Tibial nerve (tissue), 4 donors: ENCODE measurements at regions not wholly inside any gene's neighbourhood (a gene's known extent, or its start where the extent isn't known, plus 50 kb on each side); places are given as distances from the start of the nearest gene placed in this dataset.

Source experiments
- DNase-seq, 2 donors: peaks; one replicate each; pipeline ENCODE4 v3.0.0-alpha.2; 2019; ENCODE audit warnings: low spot score in 2 of 2
- H3K27ac ChIP-seq, 4 donors: fragments of 200-600 bp; sonication (generic) in 3 of 4; one replicate each; pipeline ENCODE4 v1.5.1; 2017 to 2019; ENCODE audit warnings: mild to moderate bottlenecking in 1 of 4
- H3K27me3 ChIP-seq, 2 donors: fragments of 200-600 bp; sonication (generic) in 1 of 2; one replicate each; pipeline versions ENCODE4 v1.5.1 to v1.6.0; 2017 to 2019
- H3K36me3 ChIP-seq, 3 donors: fragments of 200-600 bp; sonication (generic); one replicate each; pipeline ENCODE4 v1.5.1; 2018 to 2019
- H3K4me1 ChIP-seq, 4 donors: fragments of 200-600 bp; sonication (generic) in 3 of 4; one replicate each; pipeline ENCODE4 v1.5.1; 2017 to 2019
- H3K4me3 ChIP-seq, 4 donors: fragments of 200-600 bp; sonication (generic) in 3 of 4; one replicate each; pipeline ENCODE4 v1.5.1; 2017 to 2019; ENCODE audit warnings: mild to moderate bottlenecking in 1 of 4, moderate library complexity in 1 of 4
- H3K9me3 ChIP-seq, 4 donors: fragments of 200-600 bp; sonication (generic) in 3 of 4; one replicate each; pipeline ENCODE4 v1.5.1; 2017 to 2019
- EP300 ChIP-seq, 2 donors: sonication (generic); formaldehyde crosslinking; IDR thresholded peaks; one replicate each; pipeline ENCODE4 v1.6.1; 2017; ENCODE audit warnings: antibody characterized with exemption in 2 of 2, mild to moderate bottlenecking in 1 of 2
- POLR2A ChIP-seq, 2 donors: fragments of 450-650 bp; IDR thresholded peaks; one replicate each; pipeline ENCODE4 v1.6.1; 2017; ENCODE audit warnings: antibody characterized with exemption in 2 of 2, mild to moderate bottlenecking in 2 of 2, moderate library complexity in 2 of 2
- WGBS, 2 donors: methylation state at CpG; one replicate each; pipeline ENCODE4 v1.1.5; 2018; 5-methylcytosine and 5-hydroxymethylcytosine counted together
- TF ChIP-seq, protein P1 (sequence below), 5 experiments: fragments of 200-600 bp in 3 of 5; fragments of 450-650 bp in 2 of 5; sonication (generic) in 3 of 5; IDR thresholded peaks; one replicate each; pipeline ENCODE4 v1.5.1; 2016 to 2019; ENCODE audit warnings: antibody characterized with exemption in 5 of 5, mild to moderate bottlenecking in 3 of 5, moderate library complexity in 2 of 5

- Histone ChIP-seq H3K4me3 (no peak overlapping the region), H3K36me3 (no peaks in the 10 kb centered on the region), H3K4me1 (no peaks in the 10 kb centered on the region), H3K27ac (no peak overlapping the region), H3K27me3 (no peaks in the 10 kb centered on the region), H3K9me3 (no peaks in the 10 kb centered on the region)
- DNase-seq = no peak
- TF ChIP-seq POLR2A (IDR thresholded peaks at IDR 0.05) = no peak
These were observed 666.0 kb downstream of the MECOM start for GRCh38 chr3:168997488-168997887.

DNA sequence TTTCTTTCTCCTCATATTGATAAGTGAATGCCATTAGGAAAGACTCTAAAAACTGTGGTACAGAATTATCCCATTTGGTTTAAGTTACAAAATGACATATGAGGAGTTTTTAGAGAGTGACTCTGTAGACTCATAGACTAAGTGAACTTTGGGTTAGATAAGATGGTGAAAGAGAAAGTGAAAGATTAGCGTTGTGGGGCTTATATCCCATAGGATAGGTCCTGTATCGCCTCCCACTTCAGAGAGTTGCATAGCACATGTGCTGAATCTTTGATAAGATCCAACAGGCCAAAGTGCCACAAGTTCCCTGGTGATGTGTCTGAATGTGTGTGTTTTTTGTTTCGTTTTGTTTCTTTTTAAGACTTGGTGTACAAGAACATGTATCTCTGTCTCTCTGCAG lies 666.9 kb downstream of the MECOM start:
- Histone ChIP-seq H3K27ac (no peak overlapping the region), H3K4me3 (no peak overlapping the region), H3K27me3 (no peaks in the 10 kb centered on the region), H3K4me1 (no peaks in the 10 kb centered on the region), H3K9me3 (no peaks in the 10 kb centered on the region), H3K36me3 (no peaks in the 10 kb centered on the region)
- TF ChIP-seq POLR2A (IDR thresholded peaks at IDR 0.05) (no peak), EP300 (IDR thresholded peaks at IDR 0.05) (no peak)
- TF ChIP-seq, protein P1, sequence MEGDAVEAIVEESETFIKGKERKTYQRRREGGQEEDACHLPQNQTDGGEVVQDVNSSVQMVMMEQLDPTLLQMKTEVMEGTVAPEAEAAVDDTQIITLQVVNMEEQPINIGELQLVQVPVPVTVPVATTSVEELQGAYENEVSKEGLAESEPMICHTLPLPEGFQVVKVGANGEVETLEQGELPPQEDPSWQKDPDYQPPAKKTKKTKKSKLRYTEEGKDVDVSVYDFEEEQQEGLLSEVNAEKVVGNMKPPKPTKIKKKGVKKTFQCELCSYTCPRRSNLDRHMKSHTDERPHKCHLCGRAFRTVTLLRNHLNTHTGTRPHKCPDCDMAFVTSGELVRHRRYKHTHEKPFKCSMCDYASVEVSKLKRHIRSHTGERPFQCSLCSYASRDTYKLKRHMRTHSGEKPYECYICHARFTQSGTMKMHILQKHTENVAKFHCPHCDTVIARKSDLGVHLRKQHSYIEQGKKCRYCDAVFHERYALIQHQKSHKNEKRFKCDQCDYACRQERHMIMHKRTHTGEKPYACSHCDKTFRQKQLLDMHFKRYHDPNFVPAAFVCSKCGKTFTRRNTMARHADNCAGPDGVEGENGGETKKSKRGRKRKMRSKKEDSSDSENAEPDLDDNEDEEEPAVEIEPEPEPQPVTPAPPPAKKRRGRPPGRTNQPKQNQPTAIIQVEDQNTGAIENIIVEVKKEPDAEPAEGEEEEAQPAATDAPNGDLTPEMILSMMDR (IDR thresholded peaks at IDR 0.05) = no peak
- no peak for DNase-seq
- WGBS, 2 donors = 81 to 86% methylated on average over 3 of the region's 3 CpGs

DNA sequence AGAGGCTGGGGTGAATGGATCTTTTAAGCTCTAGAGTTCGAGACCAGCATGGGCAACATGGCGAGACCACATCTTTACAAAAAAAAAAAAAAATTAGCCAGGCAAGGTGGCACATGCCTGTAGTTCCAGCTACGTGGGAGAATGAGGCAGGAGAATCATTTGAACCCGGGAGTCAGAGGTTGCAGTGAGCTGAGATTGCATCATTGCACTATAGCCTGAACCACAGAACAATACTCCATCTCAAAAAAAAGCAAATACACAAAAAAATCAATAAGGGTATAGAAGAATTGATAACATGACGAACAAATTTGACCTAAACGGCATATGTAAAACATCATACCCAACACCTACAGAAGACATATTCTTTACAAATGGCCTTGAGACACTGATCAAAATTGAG lies 668.4 kb downstream of the MECOM start:
- Histone ChIP-seq H3K4me3 (no peak overlapping the region), H3K36me3 (no peaks in the 10 kb centered on the region), H3K4me1 (no peaks in the 10 kb centered on the region), H3K27ac (no peak overlapping the region), H3K9me3 (no peaks in the 10 kb centered on the region), H3K27me3 (no peaks in the 10 kb centered on the region)
- no peak for DNase-seq
- TF ChIP-seq, protein P1 (IDR thresholded peaks at IDR 0.05) = no peak
- no peak for TF ChIP-seq EP300 (IDR thresholded peaks at IDR 0.05)
- TF ChIP-seq POLR2A (IDR thresholded peaks at IDR 0.05) = no peak
- WGBS, 2 donors = 86 to 90% methylated on average over 6 of the region's 6 CpGs

GRCh38 chr3:168991803-168992202 lies 671.7 kb downstream of the MECOM start:
- no peak overlapping the region for H3K4me3 ChIP-seq
- no peak for DNase-seq
- no peaks in the 10 kb centered on the region for H3K4me1 ChIP-seq
- no peaks in the 10 kb centered on the region for H3K27me3 ChIP-seq
- no peaks in the 10 kb centered on the region for H3K36me3 ChIP-seq
- TF ChIP-seq, protein P1 (IDR thresholded peaks at IDR 0.05) = no peak
- TF ChIP-seq POLR2A (IDR thresholded peaks at IDR 0.05) (no peak), EP300 (IDR thresholded peaks at IDR 0.05) (no peak)
- H3K9me3 ChIP-seq = no peaks in the 10 kb centered on the region
- no peak overlapping the region for H3K27ac ChIP-seq

DNA sequence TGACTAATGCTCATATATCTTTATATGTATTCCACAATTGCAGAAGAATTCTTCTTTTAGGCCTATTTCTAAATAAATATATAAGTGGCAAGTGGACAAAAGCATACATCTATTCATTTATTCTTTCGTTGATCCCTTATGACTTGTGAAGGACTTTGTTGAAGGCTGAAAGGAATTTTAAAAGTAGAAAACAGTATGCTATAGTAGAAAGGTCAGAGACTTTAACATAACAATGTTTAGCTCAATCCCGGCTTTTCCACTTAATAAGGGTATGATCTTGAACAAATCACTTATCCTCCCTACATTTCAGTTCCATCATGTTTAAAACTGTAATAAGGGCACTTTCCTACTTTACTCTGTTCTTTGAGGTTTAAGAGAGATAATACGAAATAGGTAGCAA lies 672.9 kb downstream of the MECOM start:
- 63 to 65% methylated on average over 3 of the region's 3 CpGs for WGBS, 2 donors
- H3K4me3 ChIP-seq = no peak overlapping the region
- H3K9me3 ChIP-seq = no peaks in the 10 kb centered on the region
- no peaks in the 10 kb centered on the region for H3K4me1 ChIP-seq
- H3K27me3 ChIP-seq = no peaks in the 10 kb centered on the region
- no peak for TF ChIP-seq EP300 (IDR thresholded peaks at IDR 0.05)
- no peak for TF ChIP-seq POLR2A (IDR thresholded peaks at IDR 0.05)
- TF ChIP-seq, protein P1 (IDR thresholded peaks at IDR 0.05) = no peak
- H3K27ac ChIP-seq = no peak overlapping the region
- DNase-seq = no peak
- no peaks in the 10 kb centered on the region for H3K36me3 ChIP-seq

DNA sequence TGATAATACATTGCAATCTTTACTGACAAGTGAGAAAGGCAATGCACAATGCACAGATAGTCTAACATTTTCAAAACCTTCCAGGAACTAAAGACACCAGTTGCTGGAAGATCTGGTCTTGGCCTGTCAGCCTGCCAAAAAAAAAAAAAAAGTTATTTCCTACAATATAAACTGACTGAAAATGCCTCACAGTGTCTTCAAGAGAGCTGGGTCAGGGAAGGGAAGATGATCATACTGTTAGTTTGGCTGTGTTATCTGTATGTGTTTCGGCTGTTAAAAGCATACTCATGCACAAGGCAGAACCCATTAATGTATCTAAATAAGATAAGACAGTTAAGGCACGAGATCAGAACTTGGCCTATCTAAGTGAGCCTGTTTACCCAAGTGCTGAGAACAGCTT lies 673.4 kb downstream of the MECOM start:
- TF ChIP-seq POLR2A (IDR thresholded peaks at IDR 0.05) (no peak), EP300 (IDR thresholded peaks at IDR 0.05) (no peak)
- TF ChIP-seq, protein P1 (IDR thresholded peaks at IDR 0.05) = no peak
- WGBS, 2 donors = 66 to 74% methylated on average over 2 of the region's 2 CpGs
- no peaks in the 10 kb centered on the region for H3K4me1 ChIP-seq
- DNase-seq = no peak
- H3K4me3 ChIP-seq = no peak overlapping the region
- no peaks in the 10 kb centered on the region for H3K9me3 ChIP-seq
- no peaks in the 10 kb centered on the region for H3K36me3 ChIP-seq
- no peak overlapping the region for H3K27ac ChIP-seq
- H3K27me3 ChIP-seq = no peaks in the 10 kb centered on the region
